ENCODE measurements at regions not wholly inside any gene's neighbourhood (a gene's known extent, or its start where the extent isn't known, plus 50 kb on each side); places are given as distances from the start of the nearest gene placed in this dataset.

GRCh38 chr4:183816077-183816476, 89.0 kb upstream of the STOX2 start:
- TF ChIP-seq, protein P1, sequence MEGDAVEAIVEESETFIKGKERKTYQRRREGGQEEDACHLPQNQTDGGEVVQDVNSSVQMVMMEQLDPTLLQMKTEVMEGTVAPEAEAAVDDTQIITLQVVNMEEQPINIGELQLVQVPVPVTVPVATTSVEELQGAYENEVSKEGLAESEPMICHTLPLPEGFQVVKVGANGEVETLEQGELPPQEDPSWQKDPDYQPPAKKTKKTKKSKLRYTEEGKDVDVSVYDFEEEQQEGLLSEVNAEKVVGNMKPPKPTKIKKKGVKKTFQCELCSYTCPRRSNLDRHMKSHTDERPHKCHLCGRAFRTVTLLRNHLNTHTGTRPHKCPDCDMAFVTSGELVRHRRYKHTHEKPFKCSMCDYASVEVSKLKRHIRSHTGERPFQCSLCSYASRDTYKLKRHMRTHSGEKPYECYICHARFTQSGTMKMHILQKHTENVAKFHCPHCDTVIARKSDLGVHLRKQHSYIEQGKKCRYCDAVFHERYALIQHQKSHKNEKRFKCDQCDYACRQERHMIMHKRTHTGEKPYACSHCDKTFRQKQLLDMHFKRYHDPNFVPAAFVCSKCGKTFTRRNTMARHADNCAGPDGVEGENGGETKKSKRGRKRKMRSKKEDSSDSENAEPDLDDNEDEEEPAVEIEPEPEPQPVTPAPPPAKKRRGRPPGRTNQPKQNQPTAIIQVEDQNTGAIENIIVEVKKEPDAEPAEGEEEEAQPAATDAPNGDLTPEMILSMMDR (IDR thresholded peaks at IDR 0.05): no peak
- TF ChIP-seq FOSL2 (IDR thresholded peaks at IDR 0.05) (no peak), FOSL2 (CRISPR knock-in tag; IDR thresholded peaks at IDR 0.05) (no peak), POLR2A (IDR thresholded peaks at IDR 0.05; ENCODE audit: low read length) (no peak)
